CD4-positive, alpha-beta T cell (primary cell): ENCODE measurements at regions not wholly inside any gene's neighbourhood (a gene's known extent, or its start where the extent isn't known, plus 50 kb on each side); places are given as distances from the start of the nearest gene placed in this dataset.
"Not testable (repeated sequence)": the region's sequence is repeated elsewhere in the genome, so short reads cannot be mapped to it uniquely, and the experiment has no call there.

Experiments used
- ATAC-seq: fragments of 200-7000 bp; cut with Tn5 transposase; one replicate; pipeline ENCODE4 v1.10.0; 2022; ENCODE audit warnings: mild to moderate bottlenecking; ENCODE audit not compliant: poor library complexity
- CTCF ChIA-PET: fragments of 350-600 bp; sonication (Branson Sonifier 250); formaldehyde crosslinking; loops from one replicate; lab custom pipeline; 2021; ENCODE audit warnings: antibody characterized with exemption, inconsistent platforms; lab: Charles Lee
- POLR2A ChIA-PET: fragments of 350-600 bp; sonication (Branson Sonifier 250); formaldehyde crosslinking; loops from one replicate; lab custom pipeline; 2021; ENCODE audit warnings: antibody characterized with exemption, inconsistent platforms; lab: Charles Lee
- DNase-seq, 14 experiments: peaks; one replicate each; pipeline ENCODE4 v3.0.0-alpha.2; 2013 to 2020; ENCODE audit warnings: mixed read lengths in 2 of 14
- H3K27ac ChIP-seq, 2 donors: one replicate each; pipeline versions ENCODE4 v1.5.1 to v1.7.0; 2013; ENCODE audit warnings: low read length in 2 of 2, low read depth in 1 of 2, mild to moderate bottlenecking in 1 of 2
- H3K27me3 ChIP-seq, 2 experiments: 1 replicate in 1 of 2; 2 replicates in 1 of 2; pipeline versions ENCODE4 v1.6.1 to v1.7.0; 2013; ENCODE audit warnings: low read length in 2 of 2, control low read depth in 1 of 2, mild to moderate bottlenecking in 1 of 2, moderate library complexity in 1 of 2; ENCODE audit not compliant: insufficient read depth in 2 of 2, control insufficient read depth in 1 of 2
- H3K36me3 ChIP-seq: one replicate; pipeline ENCODE4 v1.6.1; 2013; ENCODE audit warnings: low read length, control low read depth; ENCODE audit not compliant: insufficient read depth
- H3K4me1 ChIP-seq: one replicate; pipeline ENCODE4 v1.6.1; 2013; ENCODE audit warnings: low read length, control low read depth; ENCODE audit not compliant: insufficient read depth
- H3K4me3 ChIP-seq: one replicate; pipeline ENCODE4 v1.5.1; 2013; ENCODE audit warnings: mild to moderate bottlenecking, low read length, moderate library complexity
- H3K9me3 ChIP-seq, 2 experiments: 1 replicate in 1 of 2; 2 replicates in 1 of 2; pipeline versions ENCODE4 v1.6.1 to v1.7.0; 2013; ENCODE audit warnings: low read length in 2 of 2, mild to moderate bottlenecking in 2 of 2, control low read depth in 1 of 2, moderate library complexity in 1 of 2; ENCODE audit not compliant: control insufficient read depth in 1 of 2, insufficient read depth in 1 of 2
- H3K27ac Mint-ChIP-seq: one replicate; pipeline ENCODE4 v1.8.0; 2020; ENCODE audit warnings: mixed read lengths
- H3K27me3 Mint-ChIP-seq: one replicate; pipeline ENCODE4 v1.8.0; 2021; ENCODE audit warnings: mixed read lengths
- H3K36me3 Mint-ChIP-seq: one replicate; pipeline ENCODE4 v1.8.0; 2021; ENCODE audit warnings: low read depth, mixed read lengths
- H3K4me1 Mint-ChIP-seq: one replicate; pipeline ENCODE4 v1.8.0; 2021; ENCODE audit warnings: low read depth, mixed read lengths
- H3K4me3 Mint-ChIP-seq: one replicate; pipeline ENCODE4 v1.8.0; 2020; ENCODE audit warnings: mild to moderate bottlenecking, mixed read lengths
- H3K9me3 Mint-ChIP-seq: one replicate; pipeline ENCODE4 v1.8.0; 2020; ENCODE audit warnings: mixed read lengths
- intact Hi-C, 2 experiments: fragments of 100-400 bp; cut with DNase I in 1 of 2; cut with micrococcal nuclease in 1 of 2; formaldehyde crosslinking; loops; one replicate each; pipeline versions ENCODE4 v1.15.1 to v1.9.0; 2023 to 2025; cut with DNase I, micrococcal nuclease
- TF ChIP-seq, protein P1 (sequence below): fragments of 200-600 bp; IDR thresholded peaks from one replicate; pipeline ENCODE4 v1.8.0; 2022; ENCODE audit warnings: antibody characterized with exemption, mild to moderate bottlenecking

DNA sequence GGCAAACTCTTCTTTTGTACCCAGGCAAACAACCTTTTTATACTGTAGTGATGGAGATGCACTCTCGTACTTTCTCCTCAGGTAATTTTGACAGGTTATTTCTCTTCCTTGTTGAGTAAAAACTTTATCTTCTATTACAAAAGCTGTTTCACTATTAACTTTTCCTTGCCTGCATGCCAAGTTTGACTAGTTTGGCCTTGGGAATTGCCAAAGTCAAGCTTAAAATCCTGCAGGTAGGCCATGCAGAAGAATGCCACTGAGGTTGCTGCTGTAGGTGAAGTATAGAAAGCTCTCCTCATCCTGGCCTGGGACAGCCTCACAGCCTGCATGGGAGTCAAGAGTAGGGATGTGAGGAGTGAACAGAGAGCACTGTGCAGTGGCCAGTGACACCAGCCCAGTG lies 1293.5 kb upstream of the CHAC2 start:
- POLR2A ChIA-PET: no interaction called here
- Histone ChIP-seq H3K36me3 (no peaks in the 10 kb centered on the region), H3K27me3 (no peaks in the 10 kb centered on the region), H3K4me1 (no peaks in the 10 kb centered on the region), H3K27ac (no peak overlapping the region), H3K4me3 (no peak overlapping the region), H3K9me3 (peaks cover 0 to 7% of the 10 kb centered on the region in 2 experiments)
- ATAC-seq (no peak), DNase-seq (no peak)
- H3K27me3 Mint-ChIP-seq: no peaks in the 10 kb centered on the region
- H3K4me1 Mint-ChIP-seq: no peaks in the 10 kb centered on the region
- TF ChIP-seq, protein P1, sequence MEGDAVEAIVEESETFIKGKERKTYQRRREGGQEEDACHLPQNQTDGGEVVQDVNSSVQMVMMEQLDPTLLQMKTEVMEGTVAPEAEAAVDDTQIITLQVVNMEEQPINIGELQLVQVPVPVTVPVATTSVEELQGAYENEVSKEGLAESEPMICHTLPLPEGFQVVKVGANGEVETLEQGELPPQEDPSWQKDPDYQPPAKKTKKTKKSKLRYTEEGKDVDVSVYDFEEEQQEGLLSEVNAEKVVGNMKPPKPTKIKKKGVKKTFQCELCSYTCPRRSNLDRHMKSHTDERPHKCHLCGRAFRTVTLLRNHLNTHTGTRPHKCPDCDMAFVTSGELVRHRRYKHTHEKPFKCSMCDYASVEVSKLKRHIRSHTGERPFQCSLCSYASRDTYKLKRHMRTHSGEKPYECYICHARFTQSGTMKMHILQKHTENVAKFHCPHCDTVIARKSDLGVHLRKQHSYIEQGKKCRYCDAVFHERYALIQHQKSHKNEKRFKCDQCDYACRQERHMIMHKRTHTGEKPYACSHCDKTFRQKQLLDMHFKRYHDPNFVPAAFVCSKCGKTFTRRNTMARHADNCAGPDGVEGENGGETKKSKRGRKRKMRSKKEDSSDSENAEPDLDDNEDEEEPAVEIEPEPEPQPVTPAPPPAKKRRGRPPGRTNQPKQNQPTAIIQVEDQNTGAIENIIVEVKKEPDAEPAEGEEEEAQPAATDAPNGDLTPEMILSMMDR: no peak
- CTCF ChIA-PET: no interaction called here
- H3K36me3 Mint-ChIP-seq: no peaks in the 10 kb centered on the region
- intact Hi-C loops: no loop called here
- H3K4me3 Mint-ChIP-seq: no peak overlapping the region
- peaks cover 4% of the 10 kb centered on the region for H3K9me3 Mint-ChIP-seq
- no peak overlapping the region for H3K27ac Mint-ChIP-seq

DNA sequence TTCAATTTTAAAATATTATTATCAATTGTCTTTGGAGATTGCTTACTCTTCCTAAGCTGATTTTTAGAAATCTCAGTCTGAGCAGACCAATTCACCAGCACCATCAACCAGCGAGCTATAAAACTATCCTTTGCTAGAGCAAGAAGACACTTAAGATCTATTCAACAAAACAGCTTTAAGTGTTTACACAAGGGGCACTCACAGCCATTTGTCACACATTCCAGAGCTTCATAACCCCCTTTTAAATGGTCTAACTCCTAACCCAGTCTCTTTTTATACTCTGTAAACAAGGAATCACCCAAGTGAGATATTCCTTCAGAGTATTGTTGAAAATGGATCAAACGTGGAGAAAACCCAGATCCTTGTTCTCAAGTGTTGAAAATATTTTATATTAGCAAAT lies 1294.1 kb upstream of the CHAC2 start:
- H3K9me3 ChIP-seq: peaks cover 0 to 7% of the 10 kb centered on the region in 2 experiments
- Mint-ChIP-seq H3K36me3 (no peaks in the 10 kb centered on the region), H3K4me1 (no peaks in the 10 kb centered on the region), H3K9me3 (peaks cover 2% of the 10 kb centered on the region), H3K4me3 (no peak overlapping the region), H3K27me3 (no peaks in the 10 kb centered on the region), H3K27ac (no peak overlapping the region)
- ChIA-PET CTCF (no interaction called here), POLR2A (no interaction called here)
- TF ChIP-seq, protein P1: no peak
- intact Hi-C loops: no loop called here
- H3K4me1 ChIP-seq: no peaks in the 10 kb centered on the region
- ATAC-seq (no peak), DNase-seq (no peak)
- H3K27ac ChIP-seq: no peak overlapping the region
- no peaks in the 10 kb centered on the region for H3K27me3 ChIP-seq
- no peak overlapping the region for H3K4me3 ChIP-seq
- H3K36me3 ChIP-seq: no peaks in the 10 kb centered on the region

DNA sequence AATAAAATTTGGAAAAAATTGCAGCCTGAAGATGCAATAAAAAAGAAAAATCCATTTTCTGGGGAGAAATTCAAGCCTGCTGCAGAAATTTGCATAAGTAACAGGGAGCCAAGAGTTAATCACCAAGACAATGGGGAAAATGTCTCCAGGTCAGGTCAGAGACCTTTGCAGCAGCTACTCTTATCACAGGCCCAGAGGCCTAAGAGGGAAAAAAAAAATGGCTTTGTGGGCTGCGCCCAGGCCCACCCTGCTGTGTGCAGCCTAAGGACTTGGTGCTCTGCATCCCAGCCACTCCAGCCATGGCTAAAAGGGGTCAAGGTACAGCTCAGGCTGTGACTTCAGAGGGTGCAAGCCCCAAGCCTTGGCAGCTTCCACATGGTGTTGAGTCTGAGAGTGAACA lies 1297.1 kb upstream of the CHAC2 start:
- H3K4me3 ChIP-seq, intact Hi-C loops, ATAC-seq, DNase-seq, POLR2A ChIA-PET, H3K27me3 ChIP-seq, H3K27ac ChIP-seq, H3K9me3 ChIP-seq, H3K4me1 Mint-ChIP-seq, H3K4me1 ChIP-seq, H3K9me3 Mint-ChIP-seq, CTCF ChIA-PET, H3K27ac Mint-ChIP-seq, H3K4me3 Mint-ChIP-seq, H3K27me3 Mint-ChIP-seq, H3K36me3 ChIP-seq, H3K36me3 Mint-ChIP-seq: not testable (repeated sequence)

DNA sequence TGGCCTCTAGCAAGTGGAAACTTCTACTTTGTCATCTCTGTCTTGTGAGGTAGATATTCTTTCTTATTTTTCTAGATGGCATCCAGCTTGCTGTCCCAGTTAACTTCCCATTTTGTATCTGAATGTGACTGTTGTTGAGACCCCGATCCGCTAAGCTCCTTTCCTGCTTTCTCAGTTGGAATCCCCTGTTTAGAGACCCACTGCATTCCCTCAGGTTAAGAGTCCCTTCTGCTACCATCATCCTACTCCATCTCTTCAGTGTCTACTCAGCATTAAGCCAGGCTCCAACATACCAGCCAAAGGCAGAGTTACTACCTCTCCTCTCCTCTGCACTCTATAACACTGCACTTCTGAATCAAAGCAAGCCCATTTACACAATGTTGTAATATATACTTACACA lies 1300.4 kb upstream of the CHAC2 start:
- ChIA-PET CTCF (no interaction called here), POLR2A (no interaction called here)
- H3K4me1 ChIP-seq: no peaks in the 10 kb centered on the region
- H3K27me3 Mint-ChIP-seq: no peaks in the 10 kb centered on the region
- H3K27me3 ChIP-seq: no peaks in the 10 kb centered on the region
- H3K4me3 ChIP-seq: no peak overlapping the region
- peaks cover 0 to 5% of the 10 kb centered on the region in 2 experiments for H3K9me3 ChIP-seq
- DNase-seq: no peak
- H3K4me3 Mint-ChIP-seq: no peak overlapping the region
- TF ChIP-seq, protein P1: no peak
- no peaks in the 10 kb centered on the region for H3K36me3 ChIP-seq
- no peaks in the 10 kb centered on the region for H3K4me1 Mint-ChIP-seq
- H3K27ac Mint-ChIP-seq: no peak overlapping the region
- ATAC-seq: no peak
- H3K9me3 Mint-ChIP-seq: peaks cover 4% of the 10 kb centered on the region
- H3K36me3 Mint-ChIP-seq: no peaks in the 10 kb centered on the region
- intact Hi-C loops: no loop called here
- H3K27ac ChIP-seq: no peak overlapping the region
